Amniotic epithelial cell (primary cell): ENCODE measurements at regions not wholly inside any gene's neighbourhood (a gene's known extent, or its start where the extent isn't known, plus 50 kb on each side); places are given as distances from the start of the nearest gene placed in this dataset.
A peak's percentile ranks its signal among the peaks of the same experiment; 100 is the strongest.
"Not testable (repeated sequence)": the region's sequence is repeated elsewhere in the genome, so short reads cannot be mapped to it uniquely, and the experiment has no call there.

Experiments
- DNase-seq: peaks from one replicate; pipeline ENCODE4 v3.0.0-alpha.2; 2010; ENCODE audit warnings: low read depth

DNA sequence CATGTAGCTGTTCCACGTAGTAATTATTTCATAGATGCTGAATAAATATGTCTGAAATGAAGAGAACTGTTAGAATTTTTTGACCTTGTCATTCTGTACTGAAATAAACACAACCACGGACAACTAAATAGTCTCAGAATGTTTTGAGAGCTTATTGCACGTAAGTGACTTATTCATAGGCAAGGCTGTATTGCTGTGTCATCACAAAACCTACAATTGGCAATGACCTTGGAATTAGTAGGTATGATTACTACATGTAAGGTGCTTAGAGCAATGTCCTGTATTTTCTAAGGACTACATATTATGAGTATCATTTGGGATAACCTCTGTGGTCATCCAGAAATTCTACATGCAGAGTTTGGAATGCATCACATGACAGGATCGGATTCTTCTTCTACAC, 237.2 kb upstream of the PUDP start:
- DNase-seq, result no peak

DNA sequence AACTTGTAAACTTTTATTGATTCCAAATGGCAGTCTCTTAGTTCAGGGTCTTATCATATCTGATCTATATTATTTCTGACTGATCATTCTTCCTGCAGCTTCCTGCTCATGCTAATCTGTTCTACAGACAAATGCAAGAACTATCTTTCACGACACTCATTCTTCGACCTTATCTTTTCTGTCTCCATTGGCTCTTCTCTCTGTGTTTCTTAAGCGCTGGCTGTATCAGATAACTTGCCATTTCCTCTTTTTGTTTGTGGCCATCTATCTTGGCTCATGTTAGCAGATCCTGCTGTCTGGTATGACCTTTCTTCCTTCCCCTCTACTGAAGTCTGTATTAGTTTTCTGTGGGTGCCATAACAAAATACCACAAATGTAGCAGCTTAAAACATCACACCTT, 230.5 kb upstream of the PUDP start:
- DNase-seq, result no peak

DNA sequence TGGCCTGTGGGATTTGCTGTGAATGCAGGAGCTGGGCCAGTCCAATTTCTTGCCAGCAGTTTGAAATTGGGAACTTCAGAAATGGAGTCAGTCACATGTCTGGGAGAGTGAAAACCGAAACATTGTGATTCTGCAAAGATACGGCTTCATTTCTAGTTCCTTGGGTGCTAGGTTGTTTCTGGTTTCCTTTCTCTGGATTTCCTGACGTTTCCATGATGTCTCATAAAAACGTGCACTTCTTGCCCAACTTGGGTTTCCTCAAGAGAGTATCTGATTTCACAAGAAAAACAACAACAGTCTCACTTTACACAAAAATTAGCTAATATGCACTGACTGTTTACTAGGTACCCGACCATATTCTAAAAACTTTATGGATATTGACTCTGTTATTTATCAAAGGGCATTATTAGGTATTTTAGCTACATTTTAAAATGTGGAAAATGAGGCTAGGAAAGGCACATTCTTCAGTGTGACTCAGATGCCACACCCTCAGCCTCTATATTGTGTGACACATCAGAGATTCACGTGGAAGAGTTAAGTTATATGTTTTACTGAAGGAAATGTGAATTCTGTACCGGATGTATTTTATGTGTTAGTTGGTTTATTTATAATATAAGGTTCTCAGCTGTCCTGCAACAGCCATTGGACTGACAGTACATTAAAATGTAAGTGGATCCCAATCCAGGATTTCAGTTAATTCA, 225.0 kb upstream of the PUDP start:
- DNase-seq, result peak; percentile 46

DNA sequence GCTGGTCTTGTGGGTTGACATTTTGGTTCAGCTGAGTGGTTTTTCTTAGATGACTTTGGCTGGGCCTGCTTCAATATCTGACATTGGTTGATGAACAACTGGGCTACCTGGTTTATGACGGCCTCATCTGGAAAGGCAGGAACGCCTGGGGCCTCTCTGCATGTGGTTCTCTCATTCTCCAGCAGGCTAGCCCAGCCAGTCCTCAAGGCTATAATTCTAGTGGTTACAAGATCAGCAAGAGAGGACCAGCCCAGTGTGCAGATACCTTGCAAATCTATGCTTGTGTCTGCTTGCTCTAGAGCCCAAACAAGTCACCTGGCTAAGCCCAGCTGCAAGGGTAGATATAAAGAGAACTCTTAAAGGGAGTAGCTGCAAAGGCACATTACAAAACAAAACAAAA, 214.2 kb upstream of the PUDP start:
- DNase-seq, result no peak

DNA sequence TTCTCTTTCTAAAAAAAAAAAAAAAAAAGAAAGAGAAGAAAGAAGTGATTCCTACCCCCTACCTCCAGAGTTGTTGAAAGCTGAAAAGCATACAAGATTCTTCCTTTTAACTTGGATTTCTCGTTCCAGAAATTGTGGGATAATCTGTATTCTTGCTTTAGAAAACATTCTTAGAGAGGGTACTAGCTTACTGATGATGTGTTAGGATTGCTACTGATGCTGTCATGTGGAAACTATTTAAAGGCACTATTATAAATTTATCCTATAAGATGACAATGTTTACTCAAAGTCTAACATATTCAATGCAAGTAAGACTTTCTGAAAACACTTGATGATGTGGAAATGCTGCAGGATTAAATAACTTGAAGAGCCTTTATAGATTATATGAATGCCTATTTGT, 204.0 kb upstream of the PUDP start:
- no peak for DNase-seq

DNA sequence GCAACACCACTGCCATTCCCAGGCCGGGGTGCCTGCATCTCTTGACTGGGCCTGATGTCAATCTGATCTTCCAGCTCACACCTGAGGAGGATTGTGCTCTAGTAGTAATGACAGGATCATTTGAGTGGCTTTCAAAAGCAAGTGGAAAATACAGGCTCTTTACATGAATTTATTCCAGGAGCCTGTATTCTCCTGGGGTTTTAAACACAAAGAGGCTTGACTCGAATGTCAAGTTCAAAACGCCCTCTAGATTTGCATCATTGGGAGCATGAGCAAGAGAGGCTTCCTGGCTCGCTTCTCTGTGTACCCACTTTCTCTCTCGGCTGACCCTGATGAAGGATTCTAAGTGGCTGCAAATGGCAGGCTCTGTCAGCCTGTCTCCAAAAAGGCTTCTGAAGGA, 199.5 kb upstream of the PUDP start:
- no peak for DNase-seq

DNA sequence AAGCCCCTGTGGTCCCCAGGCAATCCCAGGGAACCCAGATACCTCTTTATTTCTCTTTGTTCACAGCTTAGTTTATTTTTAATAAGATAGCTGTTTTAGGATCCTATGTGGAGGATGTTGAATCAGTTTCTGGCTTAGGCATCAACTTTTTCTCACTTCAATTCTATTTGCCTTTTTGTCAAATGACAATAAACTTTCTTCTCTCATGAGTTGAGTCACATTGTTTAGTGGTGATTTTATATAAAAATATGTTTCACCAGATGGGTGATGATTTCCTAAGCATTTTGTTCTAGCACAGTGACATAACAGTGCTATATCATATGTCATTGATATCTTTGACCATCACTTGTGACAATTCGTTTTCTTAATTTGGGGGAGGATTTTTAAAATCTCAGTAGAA, 198.1 kb upstream of the PUDP start:
- DNase-seq, result no peak

DNA sequence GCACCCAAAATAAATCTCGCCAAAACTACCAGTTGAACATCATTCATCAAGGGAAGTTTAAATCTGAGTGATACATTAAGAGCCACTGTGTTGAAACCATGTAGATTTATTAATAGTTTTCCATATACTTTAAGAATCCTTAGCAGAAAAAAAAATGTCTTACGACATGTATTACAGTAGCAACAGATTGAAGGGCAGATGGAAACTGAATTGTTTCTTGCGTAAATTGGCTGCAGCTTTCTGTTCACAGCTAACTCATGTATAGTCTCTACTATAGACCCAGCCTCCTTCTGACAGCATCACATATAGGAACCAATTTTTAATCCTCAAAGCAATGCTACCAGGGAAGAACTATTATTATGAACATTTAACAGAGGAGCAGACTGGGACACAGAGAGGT, 195.2 kb upstream of the PUDP start:
- DNase-seq, result no peak

DNA sequence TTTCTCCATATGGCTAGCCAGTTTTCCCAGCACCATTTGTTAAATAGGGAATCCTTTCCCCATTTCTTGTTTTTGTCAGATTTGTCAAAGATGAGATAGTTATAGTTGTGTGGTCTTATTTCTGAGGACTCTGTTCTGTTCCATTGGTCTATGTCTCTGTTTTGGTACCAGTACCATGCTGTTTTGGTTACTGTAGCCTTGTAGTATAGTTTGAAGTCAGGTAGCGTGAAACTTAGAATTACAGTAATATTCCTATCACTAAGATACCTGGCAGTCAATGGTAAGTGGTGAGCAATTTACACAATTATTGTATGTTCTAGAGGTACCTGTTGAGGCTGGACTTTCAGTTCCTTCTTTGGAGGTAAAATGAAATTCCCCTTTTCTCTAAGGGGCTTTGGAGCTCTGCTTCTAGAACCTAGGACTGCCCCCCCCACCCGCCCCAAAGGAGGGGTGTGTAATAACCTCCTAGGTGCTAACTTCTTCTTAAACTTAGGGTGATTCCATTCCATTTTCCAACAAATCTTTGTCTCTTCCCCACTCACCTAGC, 187.9 kb upstream of the PUDP start:
- DNase-seq, result not testable (repeated sequence)

DNA sequence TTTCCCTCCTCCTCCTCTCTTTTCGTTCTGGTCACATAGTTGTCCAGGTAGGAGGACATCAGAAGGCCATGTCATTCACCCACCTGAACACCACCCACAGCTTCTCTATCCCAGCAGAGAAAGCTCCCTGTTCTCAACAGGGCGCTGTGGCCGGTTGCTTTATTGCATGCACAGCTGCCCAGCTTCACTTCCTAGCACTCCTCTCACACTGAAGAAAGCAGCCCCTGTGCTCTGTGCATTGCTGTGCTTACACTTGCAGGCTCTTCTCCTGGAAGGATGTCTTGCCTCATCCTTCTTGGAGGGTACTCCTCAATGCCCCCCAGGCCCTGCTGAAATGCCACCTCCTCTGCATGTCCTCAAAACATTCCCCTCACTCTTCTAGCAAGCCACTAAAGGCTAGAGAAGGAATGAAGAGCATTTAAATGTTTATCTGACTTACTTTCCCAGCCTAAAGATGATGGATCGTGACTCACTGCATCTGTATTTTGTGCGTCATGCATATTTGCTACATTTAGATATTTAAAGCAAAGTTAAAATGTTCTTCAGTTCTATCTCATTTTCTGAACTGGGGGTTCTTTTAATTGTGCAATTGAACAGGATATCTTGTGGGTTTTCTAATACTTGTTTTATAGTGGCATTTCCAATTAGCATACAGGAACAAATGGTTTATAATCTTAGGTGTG, 186.4 kb upstream of the PUDP start:
- DNase-seq, result peak; percentile 77

DNA sequence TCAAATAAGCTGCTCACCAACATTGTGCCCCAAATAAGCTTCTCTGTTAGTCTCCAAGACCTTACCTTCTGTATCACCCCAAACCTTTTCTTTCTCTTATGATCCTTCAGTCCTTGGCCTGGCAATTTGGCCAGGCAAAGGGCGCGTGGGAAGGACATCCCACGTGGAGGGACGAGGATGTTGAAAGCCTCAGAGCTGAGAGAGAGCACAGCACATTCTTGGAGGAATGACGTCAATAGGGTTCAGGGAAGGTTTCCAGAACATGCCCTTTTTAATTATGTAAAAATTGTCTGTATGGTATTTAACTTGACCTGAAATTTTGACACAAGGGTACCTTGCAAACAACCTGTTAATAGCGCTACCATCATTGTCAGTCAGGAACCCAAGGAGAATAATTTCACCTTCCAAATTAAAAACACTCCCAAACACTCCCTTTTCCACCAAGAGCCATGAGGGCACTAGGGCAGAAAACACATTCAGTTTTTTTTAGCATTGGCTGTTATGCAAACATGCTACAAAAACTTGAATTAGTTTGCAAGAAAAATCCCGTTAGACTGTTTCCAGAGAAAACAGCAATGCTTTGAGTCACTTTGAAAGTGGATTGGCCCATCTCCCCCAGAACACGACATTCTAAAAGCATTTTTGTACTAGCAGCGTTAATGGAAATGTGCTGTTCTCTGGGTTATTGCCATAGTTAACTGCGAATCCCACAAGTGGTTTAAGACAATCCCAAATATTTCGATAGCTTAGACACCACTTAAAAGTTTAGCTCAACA, 183.2 kb upstream of the PUDP start:
- DNase-seq, result peak; percentile 82

DNA sequence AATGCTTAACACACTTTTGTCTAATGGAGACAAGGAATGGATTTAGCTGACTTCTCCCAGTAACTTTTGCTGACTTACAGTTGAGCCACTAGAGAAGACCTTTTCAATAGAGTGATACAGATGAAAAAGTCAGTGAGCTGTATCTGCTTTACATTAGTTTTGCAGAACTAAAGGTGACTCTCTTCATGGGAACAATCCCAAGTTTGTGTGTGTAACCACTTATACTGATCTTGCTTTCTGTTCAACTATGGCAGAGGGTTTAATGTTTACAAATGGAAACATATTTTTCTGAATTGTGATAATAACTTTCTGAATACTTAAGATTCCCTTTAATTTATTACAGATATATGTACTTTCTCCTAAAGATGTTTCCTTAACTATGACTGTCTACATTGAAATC, 182.6 kb upstream of the PUDP start:
- DNase-seq, result no peak

DNA sequence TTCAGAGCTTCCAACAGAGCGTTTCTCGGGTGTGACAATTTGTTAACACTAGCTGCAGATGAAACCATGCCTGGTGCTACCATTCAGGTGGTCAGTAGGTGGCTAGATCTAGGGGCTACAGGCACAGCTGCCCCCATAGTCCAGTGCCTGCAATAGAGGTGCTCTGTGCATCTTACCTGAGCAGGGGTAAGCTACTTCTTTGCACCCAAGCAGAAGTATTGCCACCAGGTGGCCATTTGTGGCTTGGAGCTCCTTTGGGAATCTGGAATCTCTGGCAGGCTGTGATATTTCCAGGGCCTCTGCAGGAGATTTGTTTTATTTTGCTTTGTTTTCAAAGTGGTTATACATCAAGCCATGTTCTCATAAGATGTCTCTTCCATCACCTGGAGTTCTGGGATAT, 170.7 kb upstream of the PUDP start:
- DNase-seq, result no peak

DNA sequence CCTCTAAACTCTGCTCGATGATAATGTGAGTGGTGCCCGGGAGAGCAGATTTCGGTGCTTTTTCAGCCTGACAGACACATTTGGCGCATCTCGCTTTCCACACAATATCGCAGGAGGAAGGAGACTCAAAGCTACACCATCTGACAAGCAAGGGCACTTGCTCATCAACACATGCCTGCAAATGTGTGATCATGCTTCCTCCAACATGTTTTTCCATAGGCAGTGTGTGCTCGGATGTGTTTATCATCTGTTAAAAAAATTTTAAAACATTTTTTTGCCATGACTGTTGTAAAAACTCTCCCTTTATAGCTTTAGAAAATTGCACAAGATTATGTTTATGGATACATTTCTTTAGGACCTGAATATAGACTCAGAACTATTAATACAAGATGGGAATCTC, 170.3 kb upstream of the PUDP start:
- DNase-seq, result no peak

DNA sequence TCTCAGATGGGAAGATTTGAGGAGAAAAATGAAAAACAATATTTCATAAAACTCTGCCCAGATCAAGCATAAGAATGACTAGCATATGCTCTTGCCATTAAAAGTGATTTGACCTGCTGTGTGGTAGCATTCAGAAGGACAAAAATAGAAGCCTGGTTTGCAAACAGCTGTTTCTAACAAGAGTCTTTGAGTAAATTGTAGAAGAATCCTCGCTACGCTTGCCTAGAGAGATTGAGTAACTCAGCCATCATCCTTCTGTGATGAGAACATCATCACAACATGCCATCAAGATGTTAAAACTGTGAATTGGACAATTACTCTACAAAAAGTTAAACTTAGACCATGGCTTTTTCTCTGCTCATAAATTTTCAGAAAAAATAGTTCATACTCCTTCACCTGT, 168.9 kb upstream of the PUDP start:
- no peak for DNase-seq

DNA sequence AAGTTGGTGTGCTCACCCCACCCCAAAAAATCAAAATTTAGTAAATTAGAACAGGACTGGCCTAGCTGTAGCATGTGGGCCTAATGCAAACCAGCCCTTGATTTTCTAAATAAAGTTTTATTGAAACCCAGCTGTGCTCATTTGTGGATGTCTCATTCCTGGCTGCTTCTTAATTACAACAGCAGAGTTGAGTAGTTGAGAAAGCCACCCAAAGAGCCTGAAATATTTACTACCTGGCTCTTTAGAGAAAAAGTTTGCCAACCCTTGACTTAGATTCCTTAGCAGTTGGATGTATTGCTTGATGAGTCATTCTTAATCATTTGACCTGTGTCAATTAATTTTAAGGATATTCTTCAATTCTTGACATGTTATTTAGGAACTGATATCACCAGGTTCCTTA, 168.3 kb upstream of the PUDP start:
- DNase-seq, result no peak

DNA sequence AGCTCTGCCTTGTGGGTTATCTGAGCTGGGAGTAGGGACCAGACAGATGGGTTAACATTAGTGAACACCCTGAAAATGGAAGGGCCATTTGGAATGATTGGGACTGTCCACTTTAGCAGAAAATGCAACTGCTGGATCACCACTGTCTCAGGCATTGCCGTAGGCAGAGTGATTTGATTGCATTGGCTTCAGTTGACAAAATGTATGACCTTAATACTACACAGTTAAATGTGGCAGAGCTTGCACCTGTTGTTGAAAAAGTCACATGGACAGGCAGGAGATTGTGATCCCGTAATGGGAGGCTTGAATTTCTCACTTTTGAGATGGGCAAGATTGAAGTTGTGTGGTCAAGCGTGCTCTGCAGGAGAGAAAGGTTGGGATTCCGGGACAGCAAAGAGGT, 166.5 kb upstream of the PUDP start:
- DNase-seq, result no peak

DNA sequence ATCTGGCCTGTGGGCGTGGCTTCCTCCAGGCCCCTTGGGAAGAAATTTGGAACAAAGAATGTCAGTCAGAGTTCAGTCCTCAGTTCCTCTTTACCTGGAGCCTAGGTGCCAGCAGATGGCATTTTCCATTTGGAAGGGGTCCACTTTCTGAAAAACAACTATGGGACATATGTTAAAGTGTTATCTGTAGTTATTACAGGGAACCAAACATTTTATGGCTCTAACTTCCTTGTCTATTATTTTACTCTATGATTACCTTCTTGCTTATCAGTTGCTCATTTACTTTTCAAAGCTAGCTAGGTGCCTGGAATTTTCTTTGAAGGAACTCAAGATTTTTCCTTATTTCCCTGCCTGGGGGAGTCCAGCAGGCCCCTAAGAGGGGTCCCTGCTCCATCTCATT, 159.8 kb upstream of the PUDP start:
- DNase-seq, result no peak

DNA sequence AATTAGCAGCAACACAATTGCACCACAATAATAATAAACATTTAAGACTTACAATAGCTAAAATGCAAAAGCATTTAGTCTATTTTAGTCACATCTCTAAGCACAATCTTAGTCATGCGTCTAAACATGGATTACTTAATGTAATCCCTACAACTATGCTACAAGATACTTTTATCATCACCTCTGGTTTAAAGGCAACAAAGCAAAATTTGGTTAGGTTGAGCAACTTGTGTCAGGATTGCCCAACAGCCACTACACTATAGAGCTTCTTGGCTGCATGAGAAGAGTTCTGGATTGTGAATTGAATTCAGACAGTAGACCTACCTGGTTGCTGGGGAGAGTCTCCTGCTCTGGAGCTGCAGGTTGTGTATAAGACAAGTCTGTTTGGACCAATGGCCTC, 146.5 kb upstream of the PUDP start:
- DNase-seq, result peak; percentile 69

DNA sequence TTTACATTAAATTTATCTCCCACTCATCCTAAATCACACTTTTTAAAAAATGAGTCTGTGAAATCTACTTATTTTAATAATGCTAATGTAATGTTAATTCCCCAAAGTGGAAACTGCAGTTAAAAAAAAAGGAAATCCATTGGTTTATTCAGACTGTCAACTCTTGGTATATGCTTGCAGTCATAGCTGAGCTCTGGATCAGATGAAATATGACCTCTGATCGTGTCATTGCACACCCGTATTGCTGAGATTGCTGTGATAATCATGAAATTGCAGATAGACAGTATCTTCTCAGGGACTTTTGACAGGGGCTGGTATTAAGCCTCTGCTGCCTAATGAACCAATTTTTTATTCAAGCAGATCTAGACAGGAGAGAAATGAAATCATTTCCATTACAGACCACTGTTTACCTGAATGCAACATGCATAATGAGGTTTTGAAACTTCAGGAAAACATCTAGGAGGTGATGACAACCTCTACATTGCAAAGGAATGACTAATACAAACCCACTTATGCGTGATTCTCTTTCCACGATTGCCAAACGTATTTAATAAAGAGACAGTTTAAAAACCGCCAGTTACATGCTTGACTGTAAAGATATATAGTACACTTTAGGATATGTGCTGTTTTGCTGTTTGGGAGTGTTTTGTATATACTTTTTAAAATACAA, 138.3 kb upstream of the PUDP start:
- DNase-seq, result peak; percentile 70

DNA sequence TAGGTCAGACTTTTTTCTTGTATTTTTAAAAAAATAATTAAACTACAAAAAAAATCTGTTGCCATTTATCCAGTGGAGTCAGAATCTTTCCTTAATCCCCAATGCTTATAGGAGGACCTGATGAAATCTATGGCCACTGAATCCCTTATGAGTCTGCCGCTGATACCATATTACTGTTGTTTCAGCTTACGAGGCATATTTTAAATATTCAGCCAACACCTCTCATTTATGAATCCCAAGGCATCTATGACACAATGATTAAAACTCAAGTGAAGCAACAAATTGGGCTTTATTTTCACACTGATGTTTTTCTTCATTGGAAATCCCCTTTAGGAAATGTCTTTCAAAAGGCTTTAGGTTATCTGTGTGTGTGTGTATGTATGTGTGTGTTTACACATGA, 137.8 kb upstream of the PUDP start:
- no peak for DNase-seq

DNA sequence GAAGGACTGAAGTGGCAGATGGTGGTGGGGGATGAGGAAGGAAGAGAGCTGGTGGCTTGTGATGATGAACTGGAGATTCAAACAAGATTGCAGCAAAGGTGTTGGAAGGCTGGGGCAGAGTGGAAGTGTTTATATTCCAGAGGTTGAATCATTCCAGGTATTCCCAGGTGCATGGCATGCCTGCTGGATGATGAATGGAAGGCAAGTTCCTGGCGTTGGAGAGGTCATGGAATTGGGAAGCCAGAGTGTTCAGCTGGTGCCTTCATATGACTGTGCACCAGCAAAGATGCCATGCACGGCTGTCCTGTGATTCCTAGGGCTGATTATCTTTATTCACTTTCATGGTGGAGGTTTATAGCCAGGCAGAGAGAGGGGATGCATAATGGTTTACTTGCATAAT, 135.8 kb upstream of the PUDP start:
- no peak for DNase-seq

DNA sequence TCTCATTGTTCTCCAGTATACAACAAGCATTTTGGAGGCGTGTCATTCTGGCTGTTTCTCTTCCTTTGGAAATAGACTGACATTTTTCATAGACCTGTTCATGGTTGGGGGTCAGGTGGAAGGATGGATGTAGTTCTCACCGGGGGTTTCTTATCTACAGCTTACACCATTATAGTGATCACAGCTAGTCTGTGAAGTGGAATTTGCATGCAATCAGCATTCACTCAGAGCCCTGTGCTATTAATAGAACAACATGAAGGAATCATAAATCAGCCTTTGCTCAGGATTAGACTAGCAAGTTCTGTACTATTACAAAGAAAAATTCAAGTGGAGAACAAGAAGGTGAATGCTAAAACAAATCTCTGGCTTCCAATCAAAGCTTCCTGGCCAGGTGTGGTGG, 132.6 kb upstream of the PUDP start:
- peak; percentile 18 for DNase-seq
